Psoas muscle (tissue), 7 donors: ENCODE measurements at regions not wholly inside any gene's neighbourhood (a gene's known extent, or its start where the extent isn't known, plus 50 kb on each side); places are given as distances from the start of the nearest gene placed in this dataset.

ENCODE experiments used
- ATAC-seq, 4 donors: fragments of 200-7000 bp; cut with Tn5 transposase; one replicate each; pipeline ENCODE4 v1.9.1; 2020; ENCODE audit warnings: moderate library complexity in 3 of 4, mild to moderate bottlenecking in 2 of 4
- DNase-seq, 2 donors: peaks; one replicate each; pipeline ENCODE4 v3.0.0-alpha.2; 2020
- H3K27ac ChIP-seq: fragments of 200-600 bp; one replicate; pipeline ENCODE4 v1.8.0; 2022
- H3K27me3 ChIP-seq, 3 donors: fragments of 200-600 bp in 1 of 3; one replicate each; pipeline versions ENCODE4 v1.6.1 to v1.8.0; 2013 to 2022; ENCODE audit warnings: low read length in 2 of 3, mild to moderate bottlenecking in 2 of 3, moderate library complexity in 1 of 3; ENCODE audit not compliant: insufficient read depth in 3 of 3
- H3K36me3 ChIP-seq, 2 donors: fragments of 200-600 bp in 1 of 2; one replicate each; pipeline versions ENCODE4 v1.6.1 to v1.8.0; 2013 to 2022; ENCODE audit warnings: low read depth in 1 of 2, mild to moderate bottlenecking in 1 of 2, moderate library complexity in 1 of 2; ENCODE audit not compliant: insufficient read depth in 1 of 2
- H3K4me1 ChIP-seq: fragments of 200-600 bp; one replicate; pipeline ENCODE4 v1.8.0; 2022
- H3K4me3 ChIP-seq: fragments of 200-600 bp; one replicate; pipeline ENCODE4 v1.8.0; 2022; ENCODE audit warnings: mild to moderate bottlenecking
- H3K9me3 ChIP-seq: fragments of 200-600 bp; one replicate; pipeline ENCODE4 v1.8.0; 2022
- CTCF ChIP-seq: fragments of 200-600 bp; IDR thresholded peaks from one replicate; pipeline ENCODE4 v1.8.0; 2022; ENCODE audit warnings: antibody characterized with exemption
- WGBS, 3 donors: extraction: QIAGEN DNeasy Blood & Tissue Kit; methylation state at CpG; one replicate each; pipeline versions ENCODE4 v1.1.6 to v1.1.7; 2013; 5-methylcytosine and 5-hydroxymethylcytosine counted together
- intact Hi-C, 2 donors: fragments of 100-400 bp; cut with DNase I; formaldehyde crosslinking; loops; one replicate each; pipeline versions ENCODE4 v1.11.0 to v1.14.2; 2022
- donor health status: healthy with polysubstance abuse.
- donor health status: DM: no; HTN: no; CAD: no; lungs with moderate emphysema.
- donor health status: Bipolar disorder and iron deficiency.
- donor health status: healthy.
- donor health status: DM: yes; HTN: yes; CAD: no.
- donor health status: DM: no; HTN: no; CAD: no.
- donor health status: DM: yes; HTN: yes; CAD: no.

GRCh38 chr1:116311756-116312680 is 61.0 kb upstream of the ATP1A1 start:
- Histone ChIP-seq H3K4me3 (no peak overlapping the region), H3K4me1 (peaks cover 16% of the 10 kb centered on the region), H3K27me3 (no peaks in the 10 kb centered on the region), H3K27ac (peak overlapping the region; percentile 1), H3K36me3 (no peaks in the 10 kb centered on the region), H3K9me3 (no peaks in the 10 kb centered on the region)
- intact Hi-C loops: no loop called here
- peak; percentile 67 to 77 (median 71) for ATAC-seq
- peak in 1 of 2 donors; percentile 30 for DNase-seq
- 32 to 51% (median 34%) methylated on average over 15 of the region's 15 CpGs for WGBS, 3 donors
- TF ChIP-seq CTCF: no peak

- ATAC-seq (no peak), DNase-seq (no peak)
- H3K9me3 ChIP-seq: no peaks in the 10 kb centered on the region
- H3K4me3 ChIP-seq: no peak overlapping the region
- WGBS, 3 donors: 49 to 64% (median 63%) methylated on average over 2 of the region's 2 CpGs
- peaks cover 16% of the 10 kb centered on the region for H3K4me1 ChIP-seq
- H3K27me3 ChIP-seq: no peaks in the 10 kb centered on the region
- intact Hi-C loops: no loop called here
- no peak overlapping the region for H3K27ac ChIP-seq
- no peak for TF ChIP-seq CTCF
- H3K36me3 ChIP-seq: no peaks in the 10 kb centered on the region
Observed at GRCh38 chr1:116312681-116313069, 60.4 kb upstream of the ATP1A1 start.

- WGBS, 3 donors: 72 to 94% (median 89%) methylated on average over 2 of the region's 2 CpGs
- ATAC-seq: no peak
- intact Hi-C loops: no loop called here
- no peaks in the 10 kb centered on the region for H3K36me3 ChIP-seq
- no peak for DNase-seq
- no peak for TF ChIP-seq CTCF
- H3K27ac ChIP-seq: no peak overlapping the region
- H3K4me1 ChIP-seq: peaks cover 16% of the 10 kb centered on the region
- no peak overlapping the region for H3K4me3 ChIP-seq
- H3K27me3 ChIP-seq: no peaks in the 10 kb centered on the region
- no peaks in the 10 kb centered on the region for H3K9me3 ChIP-seq
Observed at GRCh38 chr1:116313776-116314175, 59.3 kb upstream of the ATP1A1 start.

GRCh38 chr1:116314305-116314919 is 58.6 kb upstream of the ATP1A1 start:
- intact Hi-C loops: no loop called here
- Histone ChIP-seq H3K36me3 (no peaks in the 10 kb centered on the region), H3K27me3 (no peaks in the 10 kb centered on the region), H3K4me3 (no peak overlapping the region), H3K9me3 (no peaks in the 10 kb centered on the region), H3K4me1 (peaks cover 16% of the 10 kb centered on the region), H3K27ac (no peak overlapping the region)
- DNase-seq (no peak), ATAC-seq (no peak)
- no peak for TF ChIP-seq CTCF
- WGBS, 3 donors: 57 to 58% (median 58%) methylated on average over 5 of the region's 5 CpGs
